Astrocyte of the cerebellum (primary cell): ENCODE measurements at regions not wholly inside any gene's neighbourhood (a gene's known extent, or its start where the extent isn't known, plus 50 kb on each side); places are given as distances from the start of the nearest gene placed in this dataset.

Source experiments
- DNase-seq: peaks from one replicate; pipeline ENCODE4 v3.0.0-alpha.2; 2011; ENCODE audit warnings: low read depth
- H3K4me3 ChIP-seq: 2 replicates; pipeline ENCODE4 v1.5.1; 2011; ENCODE audit warnings: mild to moderate bottlenecking, low read depth, low read length, moderate library complexity
- CTCF ChIP-seq: IDR thresholded peaks from 2 replicates; pipeline ENCODE4 v1.5.1; 2012; ENCODE audit warnings: low read length, low read depth, moderate library complexity, mild to moderate bottlenecking; ENCODE audit errors: missing control alignments
- in situ Hi-C: cut with HindIII; loops from 2 replicates; pipeline ENCODE4 v1.10.0; 2017; ENCODE audit warnings: low sequenced_read_pairs

- no peak for DNase-seq
- no peak for TF ChIP-seq CTCF
- in situ Hi-C loops: no loop called here
- no peak overlapping the region for H3K4me3 ChIP-seq
Observed at GRCh38 chr3:170785454-170785853, 84.5 kb downstream of the RPL22L1 start.

GRCh38 chr3:170784406-170784805, 85.6 kb downstream of the RPL22L1 start:
- DNase-seq: no peak
- TF ChIP-seq CTCF: no peak
- no peak overlapping the region for H3K4me3 ChIP-seq
- in situ Hi-C loops: no loop called here

GRCh38 chr3:170780955-170781354, 89.0 kb downstream of the RPL22L1 start:
- TF ChIP-seq CTCF: no peak
- no peak for DNase-seq
- H3K4me3 ChIP-seq: no peak overlapping the region
- in situ Hi-C loops: no loop called here

GRCh38 chr3:170780471-170780870, 89.5 kb downstream of the RPL22L1 start:
- in situ Hi-C loops: no loop called here
- TF ChIP-seq CTCF: no peak
- no peak for DNase-seq
- H3K4me3 ChIP-seq: no peak overlapping the region

GRCh38 chr3:170778240-170779217, 91.5 kb downstream of the RPL22L1 start:
- no peak for TF ChIP-seq CTCF
- no peak for DNase-seq
- no peak overlapping the region for H3K4me3 ChIP-seq
- in situ Hi-C loops: no loop called here

- in situ Hi-C loops: no loop called here
- no peak for DNase-seq
- no peak overlapping the region for H3K4me3 ChIP-seq
- TF ChIP-seq CTCF: no peak
Observed at GRCh38 chr3:170777564-170777926, 92.5 kb downstream of the RPL22L1 start.
